ENCODE measurements at regions not wholly inside any gene's neighbourhood (a gene's known extent, or its start where the extent isn't known, plus 50 kb on each side); places are given as distances from the start of the nearest gene placed in this dataset.

- TF ChIP-seq ZNF449 (tag by site-specific recombination; IDR thresholded peaks at IDR 0.05) (no peak), ZNF138 (tag by site-specific recombination; IDR thresholded peaks at IDR 0.05; ENCODE audit: borderline replicate concordance) (no peak), ZSCAN18 (tag by site-specific recombination; IDR thresholded peaks at IDR 0.05) (no peak), KLF16 (tag by site-specific recombination; IDR thresholded peaks at IDR 0.05) (no peak), RBAK (tag by site-specific recombination; IDR thresholded peaks at IDR 0.05) (no peak)
- TF ChIP-seq, protein P1, sequence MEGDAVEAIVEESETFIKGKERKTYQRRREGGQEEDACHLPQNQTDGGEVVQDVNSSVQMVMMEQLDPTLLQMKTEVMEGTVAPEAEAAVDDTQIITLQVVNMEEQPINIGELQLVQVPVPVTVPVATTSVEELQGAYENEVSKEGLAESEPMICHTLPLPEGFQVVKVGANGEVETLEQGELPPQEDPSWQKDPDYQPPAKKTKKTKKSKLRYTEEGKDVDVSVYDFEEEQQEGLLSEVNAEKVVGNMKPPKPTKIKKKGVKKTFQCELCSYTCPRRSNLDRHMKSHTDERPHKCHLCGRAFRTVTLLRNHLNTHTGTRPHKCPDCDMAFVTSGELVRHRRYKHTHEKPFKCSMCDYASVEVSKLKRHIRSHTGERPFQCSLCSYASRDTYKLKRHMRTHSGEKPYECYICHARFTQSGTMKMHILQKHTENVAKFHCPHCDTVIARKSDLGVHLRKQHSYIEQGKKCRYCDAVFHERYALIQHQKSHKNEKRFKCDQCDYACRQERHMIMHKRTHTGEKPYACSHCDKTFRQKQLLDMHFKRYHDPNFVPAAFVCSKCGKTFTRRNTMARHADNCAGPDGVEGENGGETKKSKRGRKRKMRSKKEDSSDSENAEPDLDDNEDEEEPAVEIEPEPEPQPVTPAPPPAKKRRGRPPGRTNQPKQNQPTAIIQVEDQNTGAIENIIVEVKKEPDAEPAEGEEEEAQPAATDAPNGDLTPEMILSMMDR (tag by site-specific recombination; IDR thresholded peaks at IDR 0.05) = no peak
- TF ChIP-seq, protein P2, sequence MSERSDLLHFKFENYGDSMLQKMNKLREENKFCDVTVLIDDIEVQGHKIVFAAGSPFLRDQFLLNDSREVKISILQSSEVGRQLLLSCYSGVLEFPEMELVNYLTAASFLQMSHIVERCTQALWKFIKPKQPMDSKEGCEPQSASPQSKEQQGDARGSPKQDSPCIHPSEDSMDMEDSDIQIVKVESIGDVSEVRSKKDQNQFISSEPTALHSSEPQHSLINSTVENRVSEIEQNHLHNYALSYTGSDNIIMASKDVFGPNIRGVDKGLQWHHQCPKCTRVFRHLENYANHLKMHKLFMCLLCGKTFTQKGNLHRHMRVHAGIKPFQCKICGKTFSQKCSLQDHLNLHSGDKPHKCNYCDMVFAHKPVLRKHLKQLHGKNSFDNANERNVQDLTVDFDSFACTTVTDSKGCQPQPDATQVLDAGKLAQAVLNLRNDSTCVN (tag by site-specific recombination; optimal IDR thresholded peaks at IDR 0.05) = no peak
These were observed 881.0 kb upstream of the LRRN3 start for GRCh38 chr7:110209884-110210283.
